Suprapubic skin (tissue), 4 donors: ENCODE measurements at regions not wholly inside any gene's neighbourhood (a gene's known extent, or its start where the extent isn't known, plus 50 kb on each side); places are given as distances from the start of the nearest gene placed in this dataset.

Source experiments
- EP300 ChIP-seq: sonication (generic); formaldehyde crosslinking; IDR thresholded peaks from one replicate; pipeline ENCODE4 v1.6.1; 2017; ENCODE audit warnings: antibody characterized with exemption
- POLR2AphosphoS5 ChIP-seq, 3 donors: sonication (generic); formaldehyde crosslinking; IDR thresholded peaks; one replicate each; pipeline ENCODE4 v1.6.1; 2017; ENCODE audit warnings: antibody characterized with exemption in 3 of 3
- TF ChIP-seq, protein P1 (sequence below), 2 donors: fragments of 200-600 bp in 1 of 2; fragments of 450-650 bp in 1 of 2; sonication (generic) in 1 of 2; IDR thresholded peaks; one replicate each; pipeline ENCODE4 v1.5.1; 2016 to 2019; ENCODE audit warnings: antibody characterized with exemption in 2 of 2, mild to moderate bottlenecking in 1 of 2, moderate library complexity in 1 of 2

DNA sequence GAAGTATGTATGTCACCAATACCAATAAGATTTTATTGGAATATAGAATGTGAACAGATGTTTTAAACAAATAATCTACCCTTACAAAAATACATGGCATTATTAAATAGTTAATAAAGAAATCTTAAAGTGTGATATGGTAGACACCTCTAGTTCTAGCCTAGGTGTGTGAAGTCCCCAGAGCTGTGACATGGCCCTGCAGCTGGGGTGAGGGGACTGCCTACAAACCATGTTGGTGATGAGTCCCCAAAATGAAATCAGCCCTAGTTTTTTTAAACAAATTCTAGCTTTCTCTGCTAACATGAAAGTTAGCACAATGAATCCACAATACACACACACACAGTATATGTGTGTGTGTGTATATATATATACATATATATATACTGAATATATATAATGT, 195.1 kb upstream of the RPS23 start:
- TF ChIP-seq POLR2AphosphoS5 (IDR thresholded peaks at IDR 0.05) (no peak), EP300 (no peak)
- TF ChIP-seq, protein P1, sequence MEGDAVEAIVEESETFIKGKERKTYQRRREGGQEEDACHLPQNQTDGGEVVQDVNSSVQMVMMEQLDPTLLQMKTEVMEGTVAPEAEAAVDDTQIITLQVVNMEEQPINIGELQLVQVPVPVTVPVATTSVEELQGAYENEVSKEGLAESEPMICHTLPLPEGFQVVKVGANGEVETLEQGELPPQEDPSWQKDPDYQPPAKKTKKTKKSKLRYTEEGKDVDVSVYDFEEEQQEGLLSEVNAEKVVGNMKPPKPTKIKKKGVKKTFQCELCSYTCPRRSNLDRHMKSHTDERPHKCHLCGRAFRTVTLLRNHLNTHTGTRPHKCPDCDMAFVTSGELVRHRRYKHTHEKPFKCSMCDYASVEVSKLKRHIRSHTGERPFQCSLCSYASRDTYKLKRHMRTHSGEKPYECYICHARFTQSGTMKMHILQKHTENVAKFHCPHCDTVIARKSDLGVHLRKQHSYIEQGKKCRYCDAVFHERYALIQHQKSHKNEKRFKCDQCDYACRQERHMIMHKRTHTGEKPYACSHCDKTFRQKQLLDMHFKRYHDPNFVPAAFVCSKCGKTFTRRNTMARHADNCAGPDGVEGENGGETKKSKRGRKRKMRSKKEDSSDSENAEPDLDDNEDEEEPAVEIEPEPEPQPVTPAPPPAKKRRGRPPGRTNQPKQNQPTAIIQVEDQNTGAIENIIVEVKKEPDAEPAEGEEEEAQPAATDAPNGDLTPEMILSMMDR (IDR thresholded peaks at IDR 0.05), result no peak
